ENCODE measurements at regions not wholly inside any gene's neighbourhood (a gene's known extent, or its start where the extent isn't known, plus 50 kb on each side); places are given as distances from the start of the nearest gene placed in this dataset.

DNA sequence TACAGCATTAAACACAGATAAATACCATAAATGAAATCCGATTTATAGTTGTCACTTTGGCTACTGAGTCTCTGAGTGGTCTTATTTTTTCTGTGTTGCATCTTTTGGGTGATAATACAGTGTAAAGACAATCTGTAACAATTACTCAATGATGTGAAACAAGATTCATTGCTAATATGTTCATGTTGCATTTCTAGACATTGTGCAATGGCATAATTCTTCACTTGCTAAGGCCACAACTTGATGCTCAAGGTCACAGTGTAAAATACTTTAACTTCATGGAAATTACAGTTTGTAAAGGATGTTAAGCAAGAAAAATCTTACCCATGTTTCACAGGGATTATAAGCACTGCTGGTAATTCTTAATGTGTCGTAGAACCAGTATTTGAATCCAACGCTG lies 74.9 kb upstream of the SMLR1 start:
- no peaks in the 10 kb centered on the region for H3F3A ChIP-seq (ENCODE audit: insufficient read depth, low read length)
- no peaks in the 10 kb centered on the region; the same call in 1 of the 2 replicates for H3K9me3 ChIP-seq (replicated peaks; ENCODE audit: insufficient read depth, low read length)
- H4K20me1 ChIP-seq (ENCODE audit: insufficient read depth, low read length): no peaks in the 10 kb centered on the region
- H3K36me3 ChIP-seq (replicated peaks; ENCODE audit: insufficient read depth, low read length): no peaks in the 10 kb centered on the region
- DNase-seq: no peak
- no peak overlapping the region for H3K27ac ChIP-seq (ENCODE audit: low read length)
- H3K27me3 ChIP-seq (replicated peaks; ENCODE audit: insufficient read depth, low read length): no peaks in the 10 kb centered on the region
- TF ChIP-seq, protein P1, sequence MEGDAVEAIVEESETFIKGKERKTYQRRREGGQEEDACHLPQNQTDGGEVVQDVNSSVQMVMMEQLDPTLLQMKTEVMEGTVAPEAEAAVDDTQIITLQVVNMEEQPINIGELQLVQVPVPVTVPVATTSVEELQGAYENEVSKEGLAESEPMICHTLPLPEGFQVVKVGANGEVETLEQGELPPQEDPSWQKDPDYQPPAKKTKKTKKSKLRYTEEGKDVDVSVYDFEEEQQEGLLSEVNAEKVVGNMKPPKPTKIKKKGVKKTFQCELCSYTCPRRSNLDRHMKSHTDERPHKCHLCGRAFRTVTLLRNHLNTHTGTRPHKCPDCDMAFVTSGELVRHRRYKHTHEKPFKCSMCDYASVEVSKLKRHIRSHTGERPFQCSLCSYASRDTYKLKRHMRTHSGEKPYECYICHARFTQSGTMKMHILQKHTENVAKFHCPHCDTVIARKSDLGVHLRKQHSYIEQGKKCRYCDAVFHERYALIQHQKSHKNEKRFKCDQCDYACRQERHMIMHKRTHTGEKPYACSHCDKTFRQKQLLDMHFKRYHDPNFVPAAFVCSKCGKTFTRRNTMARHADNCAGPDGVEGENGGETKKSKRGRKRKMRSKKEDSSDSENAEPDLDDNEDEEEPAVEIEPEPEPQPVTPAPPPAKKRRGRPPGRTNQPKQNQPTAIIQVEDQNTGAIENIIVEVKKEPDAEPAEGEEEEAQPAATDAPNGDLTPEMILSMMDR (IDR thresholded peaks at IDR 0.05; ENCODE audit: low read length): no peak
- TF ChIP-seq EZH2phosphoT487 (IDR thresholded peaks at IDR 0.05; ENCODE audit: low read length) (no peak), EZH2 (optimal IDR thresholded peaks at IDR 0.05; ENCODE audit: low read depth, low read length) (no peak)
- H3K9ac ChIP-seq (ENCODE audit: low read length): no peak overlapping the region
- no peaks in the 10 kb centered on the region for H3K4me1 ChIP-seq (ENCODE audit: low read length)
- H3K4me2 ChIP-seq (ENCODE audit: low read depth, low read length): no peak overlapping the region
- H2AFZ ChIP-seq (ENCODE audit: low read length): no peak overlapping the region
- H3K4me3 ChIP-seq (ENCODE audit: low read length): no peak overlapping the region
- H3K79me2 ChIP-seq (ENCODE audit: low read length): no peaks in the 10 kb centered on the region
- no peaks in the 10 kb centered on the region for H3K9me2 ChIP-seq (replicated peaks; ENCODE audit: insufficient read depth, low read length)

DNA sequence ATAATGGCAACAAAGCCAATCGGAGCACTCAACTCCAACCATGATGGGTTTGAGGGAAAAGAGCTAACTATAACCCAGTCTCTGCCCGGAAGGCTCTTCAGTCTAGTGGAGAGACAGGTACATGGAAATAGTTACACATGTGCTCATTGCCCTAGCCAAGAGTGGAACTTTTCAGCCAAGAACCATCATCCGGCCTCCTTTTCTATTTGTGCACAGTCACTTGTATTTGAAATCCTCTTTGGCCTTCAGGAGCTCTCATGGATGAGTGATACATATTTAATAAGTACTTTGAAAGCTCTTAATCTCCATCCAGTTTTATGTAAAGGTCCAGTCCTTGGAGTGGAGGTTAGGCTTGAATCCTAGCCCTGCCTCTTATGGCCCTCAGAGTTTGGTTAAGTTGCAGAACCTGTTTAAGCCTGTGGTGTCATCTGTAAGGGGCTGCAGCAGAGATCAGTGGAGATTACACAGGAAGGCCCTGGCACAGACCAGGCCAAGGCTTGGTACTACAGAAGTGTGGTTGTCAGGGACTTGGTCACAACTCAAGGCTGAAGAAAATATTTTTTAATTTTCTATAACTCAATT lies 72.3 kb upstream of the SMLR1 start:
- Histone ChIP-seq H3K27me3 (replicated peaks; ENCODE audit: insufficient read depth, low read length) (no peaks in the 10 kb centered on the region), H3K79me2 (ENCODE audit: low read length) (no peaks in the 10 kb centered on the region), H3K4me1 (ENCODE audit: low read length) (no peaks in the 10 kb centered on the region), H3K27ac (ENCODE audit: low read length) (no peak overlapping the region), H3K9ac (ENCODE audit: low read length) (no peak overlapping the region), H3F3A (ENCODE audit: insufficient read depth, low read length) (no peaks in the 10 kb centered on the region), H3K9me2 (replicated peaks; ENCODE audit: insufficient read depth, low read length) (no peaks in the 10 kb centered on the region), H3K4me2 (ENCODE audit: low read depth, low read length) (no peak overlapping the region), H4K20me1 (ENCODE audit: insufficient read depth, low read length) (no peaks in the 10 kb centered on the region), H2AFZ (ENCODE audit: low read length) (no peak overlapping the region), H3K36me3 (replicated peaks; ENCODE audit: insufficient read depth, low read length) (no peaks in the 10 kb centered on the region), H3K9me3 (replicated peaks; ENCODE audit: insufficient read depth, low read length) (no peaks in the 10 kb centered on the region), H3K4me3 (ENCODE audit: low read length) (no peak overlapping the region)
- no peak for TF ChIP-seq EZH2phosphoT487 (IDR thresholded peaks at IDR 0.05; ENCODE audit: low read length)
- no peak for TF ChIP-seq EZH2 (optimal IDR thresholded peaks at IDR 0.05; ENCODE audit: low read depth, low read length)
- TF ChIP-seq, protein P1 (IDR thresholded peaks at IDR 0.05; ENCODE audit: low read length): no peak
- DNase-seq: no peak

DNA sequence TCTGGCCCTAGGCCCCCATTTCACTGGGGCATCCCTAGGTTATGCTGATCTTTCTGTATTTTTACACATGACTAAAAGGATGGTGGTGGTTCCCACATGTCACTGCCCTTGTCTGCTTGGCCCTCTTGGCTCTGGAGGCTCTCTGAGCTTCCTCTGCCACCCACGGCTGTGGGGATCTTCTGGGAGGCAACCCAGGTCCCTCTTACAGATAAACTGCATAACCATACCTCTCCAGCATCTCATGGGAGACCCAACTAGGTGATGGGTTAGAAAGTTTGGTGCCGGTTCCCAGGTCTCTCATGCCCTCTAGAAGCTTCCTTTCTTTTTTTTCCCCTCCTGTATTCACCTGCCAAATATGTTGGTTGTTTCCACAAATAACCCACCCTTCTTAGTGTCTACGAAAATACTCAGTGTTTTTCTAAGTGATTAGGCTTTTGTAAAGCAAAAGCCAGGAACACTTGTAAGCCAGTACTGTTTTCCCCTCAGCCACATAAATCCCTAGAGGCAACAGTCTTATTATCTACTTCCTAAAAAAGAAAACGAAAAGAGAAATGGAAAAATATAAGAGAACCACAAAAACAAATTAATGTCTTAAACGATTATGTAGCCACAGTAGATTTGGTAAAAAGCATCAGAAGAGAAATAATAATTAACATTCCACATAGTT lies 71.7 kb upstream of the SMLR1 start:
- H3K27ac ChIP-seq (ENCODE audit: low read length): no peak overlapping the region

More for the DNA sequence above, 71.7 kb upstream of the SMLR1 start:
- Histone ChIP-seq H3K36me3 (replicated peaks; ENCODE audit: insufficient read depth, low read length) (no peaks in the 10 kb centered on the region), H3K9me3 (replicated peaks; ENCODE audit: insufficient read depth, low read length) (no peaks in the 10 kb centered on the region), H3K9me2 (replicated peaks; ENCODE audit: insufficient read depth, low read length) (no peaks in the 10 kb centered on the region), H3K4me1 (ENCODE audit: low read length) (no peaks in the 10 kb centered on the region), H3K4me3 (ENCODE audit: low read length) (no peak overlapping the region), H4K20me1 (ENCODE audit: insufficient read depth, low read length) (no peaks in the 10 kb centered on the region), H3K4me2 (ENCODE audit: low read depth, low read length) (no peak overlapping the region), H2AFZ (ENCODE audit: low read length) (no peak overlapping the region), H3K27me3 (replicated peaks; ENCODE audit: insufficient read depth, low read length) (no peaks in the 10 kb centered on the region), H3F3A (ENCODE audit: insufficient read depth, low read length) (no peaks in the 10 kb centered on the region), H3K79me2 (ENCODE audit: low read length) (no peaks in the 10 kb centered on the region), H3K9ac (ENCODE audit: low read length) (no peak overlapping the region)
- TF ChIP-seq EZH2 (optimal IDR thresholded peaks at IDR 0.05; ENCODE audit: low read depth, low read length) (no peak), EZH2phosphoT487 (IDR thresholded peaks at IDR 0.05; ENCODE audit: low read length) (no peak)
- TF ChIP-seq, protein P1 (IDR thresholded peaks at IDR 0.05; ENCODE audit: low read length): no peak
- no peak for DNase-seq

All from MM.1S (cell line).